IMR-90 (cell line): ENCODE measurements at regions not wholly inside any gene's neighbourhood (a gene's known extent, or its start where the extent isn't known, plus 50 kb on each side); places are given as distances from the start of the nearest gene placed in this dataset.

Experiments used
- ATAC-seq: fragments of 200-7000 bp; cut with Tn5 transposase; 2 replicates; pipeline ENCODE4 v1.9.1; 2020; ENCODE audit warnings: low read depth, mild to moderate bottlenecking, moderate library complexity
- BruUV-seq: library from RNA; stranded (reverse); fragments of 400-500 nt; replicated peaks from 2 replicates; lab custom pipeline; 2021; lab: Mats Ljungman, UMichigan
- CTCF ChIA-PET: fragments of 300-600 bp; formaldehyde crosslinking; extraction: SDS; loops from one replicate; lab custom pipeline; 2021; ENCODE audit warnings: antibody characterized with exemption; lab: Yijun Ruan, JAX
- POLR2A ChIA-PET: fragments of 300-600 bp; sonication (Branson Sonifier 250); formaldehyde crosslinking; loops from one replicate; lab custom pipeline; 2022; ENCODE audit warnings: antibody characterized with exemption; ENCODE audit not compliant: unreplicated experiment; lab: Charles Lee
- DNase-seq: peaks from one replicate; pipeline ENCODE4 v3.0.0; 2013
- H2AFZ ChIP-seq: replicated peaks from 2 replicates; pipeline ENCODE3; 2013; ENCODE audit warnings: low read length, mild to moderate bottlenecking; ENCODE audit not compliant: poor library complexity
- H2AK5ac ChIP-seq: 2 replicates; pipeline ENCODE4 v1.6.1; 2013; ENCODE audit warnings: low read depth, low read length, inconsistent platforms
- H2AK9ac ChIP-seq: replicated peaks from 2 replicates; pipeline ENCODE3; 2013; ENCODE audit warnings: mild to moderate bottlenecking, low read depth, low read length, moderate library complexity; ENCODE audit not compliant: poor library complexity
- H2BK120ac ChIP-seq: 2 replicates; pipeline ENCODE4 v1.6.1; 2013; ENCODE audit warnings: low read depth, low read length, inconsistent platforms
- H2BK15ac ChIP-seq: 3 replicates; pipeline ENCODE4 v1.6.1; 2013; ENCODE audit warnings: low read depth, low read length, inconsistent platforms
- H2BK20ac ChIP-seq: 2 replicates; pipeline ENCODE4 v1.6.1; 2013; ENCODE audit warnings: low read depth, mild to moderate bottlenecking, inconsistent platforms, low read length, moderate library complexity
- H2BK5ac ChIP-seq: 2 replicates; pipeline ENCODE4 v1.6.1; 2013; ENCODE audit warnings: mild to moderate bottlenecking, low read depth, low read length, inconsistent platforms; ENCODE audit not compliant: poor library complexity, severe bottlenecking
- H3K14ac ChIP-seq: replicated peaks from 2 replicates; pipeline ENCODE4 v1.6.1; 2013; ENCODE audit warnings: low read depth, low read length, inconsistent platforms
- H3K18ac ChIP-seq: 2 replicates; pipeline ENCODE4 v1.6.1; 2013; ENCODE audit warnings: low read depth, low read length, control low read depth
- H3K23ac ChIP-seq: 2 replicates; pipeline ENCODE4 v1.6.1; 2013; ENCODE audit warnings: low read depth, low read length, inconsistent platforms
- H3K27ac ChIP-seq: 2 replicates; pipeline ENCODE4 v1.5.1; 2013; ENCODE audit warnings: mild to moderate bottlenecking, control low read depth, low read length; ENCODE audit not compliant: insufficient read depth
- H3K27me3 ChIP-seq: 2 replicates; pipeline ENCODE4 v1.6.1; 2013; ENCODE audit warnings: low read length; ENCODE audit not compliant: control insufficient read depth, insufficient read depth
- H3K36me3 ChIP-seq: 2 replicates; pipeline ENCODE4 v1.6.1; 2013; ENCODE audit warnings: low read length, mixed read lengths; ENCODE audit not compliant: control insufficient read depth, insufficient read depth
- H3K4ac ChIP-seq: 2 replicates; pipeline ENCODE4 v1.6.1; 2013; ENCODE audit warnings: low read depth, low read length, inconsistent platforms
- H3K4me1 ChIP-seq: 2 replicates; pipeline ENCODE4 v1.6.1; 2013; ENCODE audit warnings: low read length, mixed read lengths; ENCODE audit not compliant: control insufficient read depth, insufficient read depth
- H3K4me2 ChIP-seq: 2 replicates; pipeline ENCODE4 v1.6.1; 2013; ENCODE audit warnings: low read depth, mild to moderate bottlenecking, control low read depth, low read length, moderate library complexity
- H3K4me3 ChIP-seq: 2 replicates; pipeline ENCODE4 v1.5.1; 2013; ENCODE audit warnings: low read depth, mild to moderate bottlenecking, control low read depth, low read length, moderate library complexity; ENCODE audit not compliant: insufficient read depth
- H3K56ac ChIP-seq: 2 replicates; pipeline ENCODE4 v1.6.1; 2013; ENCODE audit warnings: low read length, inconsistent platforms; ENCODE audit not compliant: insufficient read depth; ENCODE audit errors: extremely low read depth
- H3K79me1 ChIP-seq, 2 experiments: 2 replicates each; pipeline ENCODE4 v1.6.1; 2013; ENCODE audit warnings: low read length in 2 of 2, inconsistent platforms in 1 of 2, low read depth in 1 of 2
- H3K9ac ChIP-seq: 2 replicates; pipeline ENCODE4 v1.6.1; 2013; ENCODE audit warnings: low read depth, low read length, control low read depth
- H3K9me1 ChIP-seq: 2 replicates; pipeline ENCODE4 v1.6.1; 2013; ENCODE audit warnings: low read length, inconsistent platforms; ENCODE audit not compliant: insufficient read depth
- H3K9me3 ChIP-seq: 2 replicates; pipeline ENCODE4 v1.6.1; 2013; ENCODE audit warnings: low read length; ENCODE audit not compliant: control insufficient read depth, insufficient read depth
- H4K20me1 ChIP-seq: 2 replicates; pipeline ENCODE4 v1.6.1; 2013; ENCODE audit warnings: low read length, inconsistent platforms; ENCODE audit not compliant: insufficient read depth
- H4K5ac ChIP-seq: 2 replicates; pipeline ENCODE4 v1.6.1; 2013; ENCODE audit warnings: mild to moderate bottlenecking, low read depth, low read length, control low read depth
- H4K8ac ChIP-seq, 2 experiments: 2 replicates each; pipeline ENCODE4 v1.6.1; 2013; ENCODE audit warnings: low read depth in 2 of 2, low read length in 2 of 2, control low read depth in 1 of 2, inconsistent platforms in 1 of 2
- H4K91ac ChIP-seq: 2 replicates; pipeline ENCODE4 v1.6.1; 2013; ENCODE audit warnings: low read depth, low read length, inconsistent platforms; ENCODE audit not compliant: insufficient read depth
- CHD1 ChIP-seq: IDR thresholded peaks from 2 replicates; pipeline ENCODE4 v1.6.1; 2012; ENCODE audit warnings: low read depth, low read length, improper control_type of control experiment
- CTCF ChIP-seq: conservative IDR thresholded peaks from 2 replicates; pipeline ENCODE4 v1.5.1; 2012; ENCODE audit warnings: mild to moderate bottlenecking, low read depth, low read length, improper control_type of control experiment
- MAFK ChIP-seq: IDR thresholded peaks from 2 replicates; pipeline ENCODE4 v1.6.1; 2012; ENCODE audit warnings: low read depth, low read length, improper control_type of control experiment
- RAD21 ChIP-seq: IDR thresholded peaks from 2 replicates; pipeline ENCODE4 v1.6.1; 2012; ENCODE audit warnings: low read length, improper control_type of control experiment
- WGBS, 2 experiments: methylation state at CpG; one replicate each; pipeline versions ENCODE4 v1.1.5 to v1.1.7; 2013; ENCODE audit warnings: missing lambda C conversion rate in 2 of 2; ENCODE audit not compliant: insufficient read length in 1 of 2; ENCODE audit errors: extremely low coverage in 2 of 2; 5-methylcytosine and 5-hydroxymethylcytosine counted together
- dilution Hi-C: fragments of 300-500 bp; cut with HindIII; formaldehyde crosslinking; loops from one replicate; pipeline ENCODE4 v1.14.3; 2018; ENCODE audit warnings: low sequenced_read_pairs; ENCODE audit not compliant: unreplicated experiment
- in situ Hi-C: fragments of 300-500 bp; cut with MboI; formaldehyde crosslinking; loops from 3 replicates; pipeline ENCODE4 v1.14.3; 2019; ENCODE audit warnings: low sequenced_read_pairs, inconsistent platforms, mixed read lengths
- intact Hi-C: fragments of 100-400 bp; cut with micrococcal nuclease; formaldehyde crosslinking; loops from 2 replicates; pipeline ENCODE4 v1.10.0; 2022

GRCh38 chr5:135174315-135175096, 140.5 kb upstream of the PITX1 start:
- H3K27me3 ChIP-seq, result peaks cover 14% of the 10 kb centered on the region
- 72% methylated on average over 3 of the region's 8 CpGs; no CpG with 5 or more reads in 1 of the 2 experiments for WGBS, 2 experiments
- H3K36me3 ChIP-seq, result no peaks in the 10 kb centered on the region
- ATAC-seq (peak; percentile 65; the same call in 1 of the 2 replicates), DNase-seq (peak; percentile 24)
- H3K27ac ChIP-seq, result no peak overlapping the region
- peak overlapping the region; percentile 10 for H2AK9ac ChIP-seq
- H3K79me1 ChIP-seq, result no peaks in the 10 kb centered on the region
- no peak overlapping the region for H3K56ac ChIP-seq
- no peak overlapping the region; the same call in 1 of the 2 replicates for H2BK20ac ChIP-seq
- H2AFZ ChIP-seq, result no peak overlapping the region
- no peak overlapping the region for H2BK5ac ChIP-seq
- H2AK5ac ChIP-seq, result no peak overlapping the region
- no peaks in the 10 kb centered on the region for H4K20me1 ChIP-seq
- no peak overlapping the region for H3K4me2 ChIP-seq
- H4K5ac ChIP-seq, result no peak overlapping the region
- H3K23ac ChIP-seq, result no peak overlapping the region
- no peak overlapping the region for H3K14ac ChIP-seq
- BruUV-seq, result no TSS peak
- in situ Hi-C loops (no loop called here), intact Hi-C loops (no loop called here), dilution Hi-C loops (no loop called here)
- no peak overlapping the region for H3K18ac ChIP-seq
- no peak overlapping the region for H3K4ac ChIP-seq
- POLR2A ChIA-PET, result no interaction called here
- H2BK120ac ChIP-seq, result no peak overlapping the region
- CTCF ChIA-PET, result interaction anchor here (0.6 to 1.2 kb wide), 3 partner anchors 11 to 35 kb away, joined by 3 to 4 read pairs (median 4); no protein-coding TSS in a partner anchor
- no peaks in the 10 kb centered on the region for H3K9me3 ChIP-seq
- no peak overlapping the region for H4K8ac ChIP-seq
- peaks cover 5% of the 10 kb centered on the region; the same call in 1 of the 2 replicates for H3K9me1 ChIP-seq
- H3K4me1 ChIP-seq, result no peaks in the 10 kb centered on the region
- TF ChIP-seq CTCF (peak; percentile 32), MAFK (no peak), CHD1 (no peak), RAD21 (peak; percentile 18; the same call in 1 of the 2 replicates)
- H3K9ac ChIP-seq, result no peak overlapping the region
- H4K91ac ChIP-seq, result no peak overlapping the region
- no peak overlapping the region; the same call in 2 of the 3 replicates for H2BK15ac ChIP-seq
- H3K4me3 ChIP-seq, result no peak overlapping the region
